MCF 10A (cell line): ENCODE measurements at regions not wholly inside any gene's neighbourhood (a gene's known extent, or its start where the extent isn't known, plus 50 kb on each side); places are given as distances from the start of the nearest gene placed in this dataset.
A peak's percentile ranks its signal among the peaks of the same experiment; 100 is the strongest.

Experiments used
- BruUV-seq: library from RNA; stranded (reverse); fragments of 400-500 nt; replicated peaks from 2 replicates; lab custom pipeline; 2021; lab: Mats Ljungman, UMichigan
- CTCF ChIA-PET: fragments of 300-600 bp; sonication (Branson Sonifier 250); formaldehyde crosslinking; extraction: SDS; loops from one replicate; lab custom pipeline; 2021; ENCODE audit warnings: antibody characterized with exemption, inconsistent platforms; lab: Yijun Ruan, JAX
- POLR2A ChIA-PET: fragments of 300-600, 350-650 bp; sonication (Branson Sonifier 250); formaldehyde crosslinking; extraction: SDS; loops from one replicate; lab custom pipeline; 2020; ENCODE audit warnings: antibody characterized with exemption, inconsistent platforms; lab: Yijun Ruan, JAX
- DNase-seq: peaks from one replicate; pipeline ENCODE4 v3.0.0-alpha.2; 2018; ENCODE audit not compliant: unreplicated experiment
- H3K27ac Mint-ChIP-seq: one replicate; pipeline ENCODE4 v1.8.0; 2022; ENCODE audit warnings: mild to moderate bottlenecking, low read depth, mixed read lengths; ENCODE audit not compliant: unreplicated experiment
- H3K27me3 Mint-ChIP-seq: one replicate; pipeline ENCODE4 v1.8.0; 2022; ENCODE audit warnings: mixed read lengths; ENCODE audit not compliant: insufficient read depth, unreplicated experiment
- H3K36me3 Mint-ChIP-seq: one replicate; pipeline ENCODE4 v1.8.0; 2022; ENCODE audit warnings: mild to moderate bottlenecking, moderate library complexity, mixed read lengths; ENCODE audit not compliant: insufficient read depth, unreplicated experiment
- H3K4me1 Mint-ChIP-seq: one replicate; pipeline ENCODE4 v1.8.0; 2022; ENCODE audit warnings: mixed read lengths; ENCODE audit not compliant: insufficient read depth, unreplicated experiment
- H3K4me3 Mint-ChIP-seq: one replicate; pipeline ENCODE4 v1.8.0; 2022; ENCODE audit warnings: mild to moderate bottlenecking, moderate library complexity, mixed read lengths; ENCODE audit not compliant: unreplicated experiment
- H3K9me3 Mint-ChIP-seq: one replicate; pipeline ENCODE4 v1.8.0; 2022; ENCODE audit warnings: mixed read lengths; ENCODE audit not compliant: unreplicated experiment
- CTCF ChIP-seq: fragments of 200-600 bp; IDR thresholded peaks from one replicate; pipeline ENCODE4 v1.8.0; 2022; ENCODE audit warnings: antibody characterized with exemption, mild to moderate bottlenecking; ENCODE audit not compliant: unreplicated experiment
- intact Hi-C: fragments of 100-400 bp; cut with micrococcal nuclease; formaldehyde crosslinking; loops from 2 replicates; pipeline ENCODE4 v1.14.1; 2022

GRCh38 chr4:175932116-175932515 lies 120.1 kb upstream of the GPM6A start:
- Mint-ChIP-seq H3K36me3 (no peaks in the 10 kb centered on the region), H3K4me3 (no peak overlapping the region), H3K27ac (no peak overlapping the region), H3K4me1 (peaks cover 8% of the 10 kb centered on the region), H3K9me3 (no peaks in the 10 kb centered on the region), H3K27me3 (no peaks in the 10 kb centered on the region)
- BruUV-seq = no TSS peak
- DNase-seq = no peak
- intact Hi-C loops = no loop called here
- ChIA-PET POLR2A (no interaction called here), CTCF (no interaction called here)
- no peak for TF ChIP-seq CTCF

GRCh38 chr4:175934506-175934905 lies 122.4 kb upstream of the GPM6A start:
- CTCF ChIA-PET = interaction anchor here (0.5 to 1.5 kb wide), 3 partner anchors 215 to 407 kb away, joined by 3 read pairs; no protein-coding TSS in a partner anchor

GRCh38 chr4:175935016-175935661 lies 123.1 kb upstream of the GPM6A start:
- no peak overlapping the region for H3K4me3 Mint-ChIP-seq
- DNase-seq = peak; percentile 34
- intact Hi-C loops = no loop called here
- CTCF ChIA-PET = interaction anchor here (0.6 to 1.5 kb wide), 2 partner anchors 214 to 407 kb away, joined by 3 read pairs; no protein-coding TSS in a partner anchor
- H3K36me3 Mint-ChIP-seq = no peaks in the 10 kb centered on the region
- H3K27me3 Mint-ChIP-seq = no peaks in the 10 kb centered on the region
- no peak overlapping the region for H3K27ac Mint-ChIP-seq
- no TSS peak for BruUV-seq
- peaks cover 8% of the 10 kb centered on the region for H3K4me1 Mint-ChIP-seq
- POLR2A ChIA-PET = no interaction called here
- TF ChIP-seq CTCF = no peak
- H3K9me3 Mint-ChIP-seq = no peaks in the 10 kb centered on the region

More at GRCh38 chr4:175934506-175934905, 122.4 kb upstream of the GPM6A start:
- Mint-ChIP-seq H3K27me3 (no peaks in the 10 kb centered on the region), H3K27ac (no peak overlapping the region), H3K4me3 (no peak overlapping the region), H3K36me3 (no peaks in the 10 kb centered on the region), H3K4me1 (peaks cover 8% of the 10 kb centered on the region), H3K9me3 (no peaks in the 10 kb centered on the region)
- no peak for DNase-seq
- intact Hi-C loops = no loop called here
- POLR2A ChIA-PET = interaction anchor here (0.6 kb wide), 1 partner anchor 66 kb away, joined by 3 read pairs; no protein-coding TSS in a partner anchor
- no peak for TF ChIP-seq CTCF
- BruUV-seq = no TSS peak

- DNase-seq = no peak
- CTCF ChIA-PET = interaction anchor here (0.7 to 1.9 kb wide), 6 partner anchors 108 to 860 kb away, joined by 3 to 8 read pairs (median 4); no protein-coding TSS in a partner anchor
- no peak for TF ChIP-seq CTCF
- BruUV-seq = no TSS peak
- Mint-ChIP-seq H3K9me3 (no peaks in the 10 kb centered on the region), H3K27me3 (no peaks in the 10 kb centered on the region), H3K4me1 (no peaks in the 10 kb centered on the region), H3K36me3 (no peaks in the 10 kb centered on the region), H3K4me3 (no peak overlapping the region), H3K27ac (no peak overlapping the region)
- POLR2A ChIA-PET = no interaction called here
- intact Hi-C loops = loop anchor here (10.0 kb wide), 1 partner anchor 90 kb away; no protein-coding TSS in a partner anchor
Observed at GRCh38 chr4:175944126-175944910, 121.3 kb upstream of the WDR17 start.
